Smooth muscle cell (in vitro differentiated cells): ENCODE measurements at regions not wholly inside any gene's neighbourhood (a gene's known extent, or its start where the extent isn't known, plus 50 kb on each side); places are given as distances from the start of the nearest gene placed in this dataset.

ENCODE experiments used
- DNase-seq: peaks from one replicate; lab custom pipeline; 2025; ENCODE audit not compliant: unreplicated experiment; lab: John Stamatoyannopoulos, UW
- H2AFZ ChIP-seq: fragments of 200-600 bp; sonication (generic); 2 replicates; pipeline ENCODE4 v1.6.0; 2016; ENCODE audit warnings: antibody characterized with exemption, low read depth, mild to moderate bottlenecking
- H3F3A ChIP-seq: fragments of 200-600 bp; sonication (generic); 2 replicates; pipeline ENCODE4 v1.6.0; 2017; ENCODE audit warnings: antibody characterized with exemption, low read depth
- H3K27ac ChIP-seq: fragments of 200-600 bp; sonication (generic); 2 replicates; pipeline ENCODE4 v1.5.1; 2016; ENCODE audit warnings: low read depth, mild to moderate bottlenecking
- H3K27me3 ChIP-seq: fragments of 200-600 bp; sonication (generic); 2 replicates; pipeline ENCODE4 v1.6.1; 2016; ENCODE audit warnings: low read depth, mild to moderate bottlenecking
- H3K36me3 ChIP-seq: fragments of 200-600 bp; sonication (generic); 2 replicates; pipeline ENCODE4 v1.5.1; 2016; ENCODE audit warnings: low read depth
- H3K4me1 ChIP-seq: fragments of 200-600 bp; sonication (generic); 2 replicates; pipeline ENCODE4 v1.5.1; 2016; ENCODE audit warnings: low read depth
- H3K4me2 ChIP-seq: fragments of 200-600 bp; sonication (generic); 2 replicates; pipeline ENCODE4 v1.6.0; 2016; ENCODE audit warnings: mild to moderate bottlenecking
- H3K4me3 ChIP-seq: fragments of 200-600 bp; sonication (generic); 2 replicates; pipeline ENCODE4 v1.5.1; 2016; ENCODE audit warnings: mild to moderate bottlenecking
- H3K79me2 ChIP-seq: fragments of 200-600 bp; sonication (generic); 2 replicates; pipeline ENCODE4 v1.6.0; 2016; ENCODE audit warnings: low read depth, mild to moderate bottlenecking
- H3K9ac ChIP-seq: fragments of 200-600 bp; sonication (generic); 2 replicates; pipeline ENCODE4 v1.6.0; 2016; ENCODE audit warnings: low read depth
- H3K9me3 ChIP-seq: fragments of 200-600 bp; sonication (generic); replicated peaks from 2 replicates; pipeline ENCODE4 v1.5.1; 2016; ENCODE audit warnings: low read depth
- H4K20me1 ChIP-seq: fragments of 200-600 bp; sonication (generic); 2 replicates; pipeline ENCODE4 v1.6.0; 2016; ENCODE audit warnings: low read depth
- CTCF ChIP-seq: fragments of 200-600 bp; sonication (generic); IDR thresholded peaks from 2 replicates; pipeline ENCODE4 v1.5.1; 2017; ENCODE audit warnings: borderline replicate concordance, mild to moderate bottlenecking, antibody characterized with exemption; ENCODE audit not compliant: insufficient read depth, poor library complexity, severe bottlenecking
- WGBS: methylation state at CpG from one replicate; pipeline ENCODE4 v1.1.7; 2016; ENCODE audit warnings: low lambda C conversion rate; 5-methylcytosine and 5-hydroxymethylcytosine counted together

GRCh38 chr20:52841003-52841402 lies 131.2 kb upstream of the TSHZ2 start:
- no peak overlapping the region for H2AFZ ChIP-seq
- no peaks in the 10 kb centered on the region for H3K9me3 ChIP-seq
- 90% methylated on average over 3 of the region's 3 CpGs for WGBS
- no peak overlapping the region for H3K4me3 ChIP-seq
- no peak overlapping the region for H3K9ac ChIP-seq
- H4K20me1 ChIP-seq, result no peaks in the 10 kb centered on the region
- H3K4me1 ChIP-seq, result no peaks in the 10 kb centered on the region
- peaks cover 4% of the 10 kb centered on the region for H3K27me3 ChIP-seq
- H3K36me3 ChIP-seq, result no peaks in the 10 kb centered on the region
- no peak for DNase-seq
- no peaks in the 10 kb centered on the region for H3F3A ChIP-seq
- H3K79me2 ChIP-seq, result no peaks in the 10 kb centered on the region
- no peak for TF ChIP-seq CTCF
- H3K4me2 ChIP-seq, result no peak overlapping the region
- H3K27ac ChIP-seq, result no peak overlapping the region

- no peak for DNase-seq
- WGBS, result 89% methylated on average over 4 of the region's 4 CpGs
- no peak overlapping the region for H3K4me3 ChIP-seq
Observed at GRCh38 chr20:52840041-52840440, 132.1 kb upstream of the TSHZ2 start.

GRCh38 chr20:52838510-52839241 lies 133.5 kb upstream of the TSHZ2 start:
- 76% methylated on average over 2 of the region's 2 CpGs for WGBS
- Histone ChIP-seq H3K9ac (no peak overlapping the region), H3K4me2 (no peak overlapping the region), H3K9me3 (no peaks in the 10 kb centered on the region), H2AFZ (no peak overlapping the region), H3F3A (no peaks in the 10 kb centered on the region), H3K36me3 (no peaks in the 10 kb centered on the region), H3K4me3 (no peak overlapping the region), H3K27ac (no peak overlapping the region), H3K79me2 (no peaks in the 10 kb centered on the region), H3K27me3 (peaks cover 4% of the 10 kb centered on the region), H4K20me1 (no peaks in the 10 kb centered on the region), H3K4me1 (no peaks in the 10 kb centered on the region)
- no peak for DNase-seq
- no peak for TF ChIP-seq CTCF

More at GRCh38 chr20:52840041-52840440, 132.1 kb upstream of the TSHZ2 start:
- H3K27me3 ChIP-seq, result peaks cover 4% of the 10 kb centered on the region
- H3K9me3 ChIP-seq, result no peaks in the 10 kb centered on the region
- no peaks in the 10 kb centered on the region for H3K4me1 ChIP-seq
- H3K79me2 ChIP-seq, result no peaks in the 10 kb centered on the region
- H3K4me2 ChIP-seq, result no peak overlapping the region
- no peaks in the 10 kb centered on the region for H3F3A ChIP-seq
- no peak for TF ChIP-seq CTCF
- no peak overlapping the region for H3K9ac ChIP-seq
- no peak overlapping the region for H2AFZ ChIP-seq
- H4K20me1 ChIP-seq, result no peaks in the 10 kb centered on the region
- H3K27ac ChIP-seq, result no peak overlapping the region
- no peaks in the 10 kb centered on the region for H3K36me3 ChIP-seq

GRCh38 chr20:52837378-52837777 lies 134.8 kb upstream of the TSHZ2 start:
- TF ChIP-seq CTCF, result no peak
- no peaks in the 10 kb centered on the region for H3K79me2 ChIP-seq
- H3K27me3 ChIP-seq, result peaks cover 4% of the 10 kb centered on the region
- no peak for DNase-seq
- no peak overlapping the region for H3K9ac ChIP-seq
- no peak overlapping the region for H3K27ac ChIP-seq
- 90% methylated on average over 4 of the region's 4 CpGs for WGBS
- H3F3A ChIP-seq, result no peaks in the 10 kb centered on the region
- no peaks in the 10 kb centered on the region for H3K36me3 ChIP-seq
- no peaks in the 10 kb centered on the region for H3K4me1 ChIP-seq
- H3K4me3 ChIP-seq, result no peak overlapping the region
- H3K9me3 ChIP-seq, result no peaks in the 10 kb centered on the region
- no peak overlapping the region for H2AFZ ChIP-seq
- H4K20me1 ChIP-seq, result no peaks in the 10 kb centered on the region
- H3K4me2 ChIP-seq, result no peak overlapping the region
